Dermis microvascular lymphatic vessel endothelial cell (primary cell): ENCODE measurements at regions not wholly inside any gene's neighbourhood (a gene's known extent, or its start where the extent isn't known, plus 50 kb on each side); places are given as distances from the start of the nearest gene placed in this dataset.

Experiments used
- DNase-seq, 2 donors: peaks; one replicate each; pipeline versions ENCODE4 v3.0.0 to v3.0.0-alpha.2; 2010; ENCODE audit warnings: low read depth in 2 of 2

GRCh38 chr1:177346790-177347359 is 176.1 kb downstream of the BRINP2 start:
- DNase-seq = no peak

GRCh38 chr1:177343445-177343844 is 172.7 kb downstream of the BRINP2 start:
- DNase-seq = no peak

GRCh38 chr1:177341773-177342172 is 171.0 kb downstream of the BRINP2 start:
- DNase-seq = no peak

- DNase-seq = no peak
Measured at GRCh38 chr1:177340601-177341067, 169.9 kb downstream of the BRINP2 start.

- DNase-seq = no peak
Measured at GRCh38 chr1:177338376-177338775, 167.6 kb downstream of the BRINP2 start.

GRCh38 chr1:177334903-177335302 is 164.1 kb downstream of the BRINP2 start:
- DNase-seq = no peak

- no peak for DNase-seq
Measured at GRCh38 chr1:177333936-177334595, 163.3 kb downstream of the BRINP2 start.
